Vagina (tissue), 2 donors: ENCODE measurements at regions not wholly inside any gene's neighbourhood (a gene's known extent, or its start where the extent isn't known, plus 50 kb on each side); places are given as distances from the start of the nearest gene placed in this dataset.
A peak's percentile ranks its signal among the peaks of the same experiment; 100 is the strongest.

Experiments used
- DNase-seq, 2 donors: peaks; one replicate each; pipeline ENCODE4 v3.0.0-alpha.2; 2017; ENCODE audit errors: extremely low spot score in 2 of 2
- H3K27ac ChIP-seq: fragments of 200-600 bp; sonication (generic); one replicate; pipeline ENCODE4 v1.5.1; 2019
- H3K27me3 ChIP-seq: fragments of 200-600 bp; sonication (generic); one replicate; pipeline ENCODE4 v1.5.1; 2019
- H3K36me3 ChIP-seq, 2 donors: fragments of 200-600 bp; sonication (generic); one replicate each; pipeline ENCODE4 v1.5.1; 2017 to 2019
- H3K4me1 ChIP-seq: fragments of 200-600 bp; sonication (generic); one replicate; pipeline ENCODE4 v1.5.1; 2019
- H3K4me3 ChIP-seq, 2 donors: fragments of 200-600 bp; sonication (generic); 1 replicate in 1 of 2; 2 replicates in 1 of 2; pipeline ENCODE4 v1.5.1; 2016 to 2019
- H3K9me3 ChIP-seq: fragments of 200-600 bp; sonication (generic); one replicate; pipeline ENCODE4 v1.5.1; 2019
- POLR2A ChIP-seq, 2 donors: fragments of 450-650 bp; IDR thresholded peaks; one replicate each; pipeline ENCODE4 v1.6.1; 2017; ENCODE audit warnings: antibody characterized with exemption in 2 of 2, mild to moderate bottlenecking in 2 of 2, moderate library complexity in 2 of 2
- POLR2AphosphoS5 ChIP-seq, 2 donors: sonication (generic); formaldehyde crosslinking; IDR thresholded peaks; one replicate each; pipeline ENCODE4 v1.9.0; 2017; ENCODE audit warnings: antibody characterized with exemption in 2 of 2, mild to moderate bottlenecking in 2 of 2, low read depth in 1 of 2; ENCODE audit not compliant: insufficient read depth in 1 of 2
- intact Hi-C: fragments of 100-400 bp; cut with DNase I; formaldehyde crosslinking; loops from one replicate; pipeline ENCODE4 v1.15.1; 2023
- TF ChIP-seq, protein P1 (sequence below), 3 experiments: fragments of 450-650 bp in 2 of 3; fragments of 200-600 bp in 1 of 3; sonication (generic) in 1 of 3; IDR thresholded peaks; one replicate each; pipeline ENCODE4 v1.5.1; 2017 to 2019; ENCODE audit warnings: antibody characterized with exemption in 3 of 3, mild to moderate bottlenecking in 2 of 3, moderate library complexity in 2 of 3

GRCh38 chr10:4373612-4374011, 452.4 kb upstream of the AKR1E2 start:
- intact Hi-C loops: no loop called here
- no peak for DNase-seq
- TF ChIP-seq POLR2A (IDR thresholded peaks at IDR 0.05) (no peak), POLR2AphosphoS5 (IDR thresholded peaks at IDR 0.05; ENCODE audit: insufficient read depth in 1 of 2, low read depth in 1 of 2) (no peak)
- TF ChIP-seq, protein P1, sequence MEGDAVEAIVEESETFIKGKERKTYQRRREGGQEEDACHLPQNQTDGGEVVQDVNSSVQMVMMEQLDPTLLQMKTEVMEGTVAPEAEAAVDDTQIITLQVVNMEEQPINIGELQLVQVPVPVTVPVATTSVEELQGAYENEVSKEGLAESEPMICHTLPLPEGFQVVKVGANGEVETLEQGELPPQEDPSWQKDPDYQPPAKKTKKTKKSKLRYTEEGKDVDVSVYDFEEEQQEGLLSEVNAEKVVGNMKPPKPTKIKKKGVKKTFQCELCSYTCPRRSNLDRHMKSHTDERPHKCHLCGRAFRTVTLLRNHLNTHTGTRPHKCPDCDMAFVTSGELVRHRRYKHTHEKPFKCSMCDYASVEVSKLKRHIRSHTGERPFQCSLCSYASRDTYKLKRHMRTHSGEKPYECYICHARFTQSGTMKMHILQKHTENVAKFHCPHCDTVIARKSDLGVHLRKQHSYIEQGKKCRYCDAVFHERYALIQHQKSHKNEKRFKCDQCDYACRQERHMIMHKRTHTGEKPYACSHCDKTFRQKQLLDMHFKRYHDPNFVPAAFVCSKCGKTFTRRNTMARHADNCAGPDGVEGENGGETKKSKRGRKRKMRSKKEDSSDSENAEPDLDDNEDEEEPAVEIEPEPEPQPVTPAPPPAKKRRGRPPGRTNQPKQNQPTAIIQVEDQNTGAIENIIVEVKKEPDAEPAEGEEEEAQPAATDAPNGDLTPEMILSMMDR (IDR thresholded peaks at IDR 0.05): no peak
- H3K4me1 ChIP-seq: peaks cover 17% of the 10 kb centered on the region
- H3K36me3 ChIP-seq: no peaks in the 10 kb centered on the region
- no peaks in the 10 kb centered on the region for H3K9me3 ChIP-seq
- no peak overlapping the region for H3K4me3 ChIP-seq
- no peaks in the 10 kb centered on the region for H3K27me3 ChIP-seq
- H3K27ac ChIP-seq: no peak overlapping the region

DNA sequence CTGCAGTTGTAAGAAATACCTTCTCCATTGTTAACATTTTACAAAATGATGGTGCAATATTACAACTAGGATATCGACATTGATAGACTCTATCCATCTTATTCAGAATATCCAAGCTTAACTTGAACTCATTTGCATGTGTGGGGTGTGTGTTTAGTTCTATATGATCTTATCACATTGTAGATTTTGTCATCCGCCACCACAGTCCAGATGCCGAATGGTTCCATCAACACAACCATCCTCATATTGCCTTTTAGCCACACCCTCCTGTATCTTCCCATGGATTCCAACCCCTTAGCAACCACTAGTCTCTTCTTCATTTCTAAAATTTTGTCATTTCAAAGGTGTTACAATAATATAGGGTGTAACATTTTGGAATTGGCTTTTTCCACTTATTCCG, 452.9 kb upstream of the AKR1E2 start:
- intact Hi-C loops: no loop called here
- Histone ChIP-seq H3K4me3 (no peak overlapping the region), H3K4me1 (peaks cover 17% of the 10 kb centered on the region), H3K36me3 (no peaks in the 10 kb centered on the region), H3K27ac (no peak overlapping the region), H3K9me3 (no peaks in the 10 kb centered on the region), H3K27me3 (no peaks in the 10 kb centered on the region)
- DNase-seq: no peak
- TF ChIP-seq, protein P1 (IDR thresholded peaks at IDR 0.05): no peak
- TF ChIP-seq POLR2A (IDR thresholded peaks at IDR 0.05): no peak
- TF ChIP-seq POLR2AphosphoS5 (IDR thresholded peaks at IDR 0.05; ENCODE audit: insufficient read depth in 1 of 2, low read depth in 1 of 2): no peak

DNA sequence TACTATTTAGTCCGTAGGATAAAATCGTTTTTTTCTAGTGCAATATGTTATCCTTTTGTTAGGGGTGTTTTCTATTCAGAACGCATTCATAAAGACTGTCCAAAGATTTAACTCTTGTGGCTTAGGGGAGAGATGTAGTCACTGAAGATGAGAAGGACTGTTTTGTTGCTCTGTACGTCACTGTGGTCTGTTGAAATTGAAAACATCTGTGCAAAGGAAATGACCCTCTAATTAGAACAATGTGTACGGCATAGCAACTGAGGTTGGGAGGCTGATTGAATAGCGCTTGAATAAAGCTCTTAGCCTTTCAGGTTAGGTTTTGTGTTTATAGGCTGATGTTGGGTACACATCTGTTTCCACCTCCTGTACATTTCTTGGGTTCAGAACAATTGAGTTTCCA, 453.4 kb upstream of the AKR1E2 start:
- peaks cover 17% of the 10 kb centered on the region for H3K4me1 ChIP-seq
- H3K27me3 ChIP-seq: no peaks in the 10 kb centered on the region
- intact Hi-C loops: no loop called here
- no peak for DNase-seq
- no peaks in the 10 kb centered on the region for H3K36me3 ChIP-seq
- no peak for TF ChIP-seq POLR2A (IDR thresholded peaks at IDR 0.05)
- TF ChIP-seq, protein P1 (IDR thresholded peaks at IDR 0.05): no peak
- TF ChIP-seq POLR2AphosphoS5 (IDR thresholded peaks at IDR 0.05; ENCODE audit: insufficient read depth in 1 of 2, low read depth in 1 of 2): peak; percentile 51 to 80
- H3K9me3 ChIP-seq: no peaks in the 10 kb centered on the region
- no peak overlapping the region for H3K4me3 ChIP-seq
- no peak overlapping the region for H3K27ac ChIP-seq

DNA sequence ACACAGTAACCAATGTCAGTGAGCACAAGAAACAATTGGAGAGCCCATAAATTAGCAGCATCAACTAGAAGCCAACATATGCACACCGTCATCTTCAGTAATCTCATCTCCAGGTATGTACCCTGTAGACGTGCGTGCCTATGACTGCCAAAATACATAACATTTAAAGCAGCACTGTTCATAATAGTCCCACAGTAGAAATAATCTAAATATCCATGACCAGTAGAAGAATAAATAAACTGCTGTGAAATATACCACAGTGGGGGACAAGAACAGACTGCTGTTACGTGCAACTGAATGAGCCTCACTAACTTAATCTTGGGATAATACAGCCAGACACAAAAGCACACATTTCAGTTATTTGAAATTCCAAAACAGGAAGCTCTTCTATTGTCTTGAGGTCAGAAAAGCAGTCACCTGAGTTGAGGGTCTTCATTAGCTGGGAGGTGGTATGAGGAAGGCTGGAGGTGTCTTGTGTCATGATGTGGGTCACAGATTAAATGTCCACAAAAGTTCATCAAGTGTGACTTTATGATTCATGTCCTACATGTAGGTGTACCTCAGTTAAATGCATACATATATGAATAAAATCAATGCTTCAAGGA, 454.2 kb upstream of the AKR1E2 start:
- DNase-seq: no peak
- peaks cover 17% of the 10 kb centered on the region for H3K4me1 ChIP-seq
- H3K27ac ChIP-seq: no peak overlapping the region
- H3K36me3 ChIP-seq: no peaks in the 10 kb centered on the region
- H3K27me3 ChIP-seq: no peaks in the 10 kb centered on the region
- TF ChIP-seq, protein P1 (IDR thresholded peaks at IDR 0.05): no peak
- TF ChIP-seq POLR2A (IDR thresholded peaks at IDR 0.05): no peak
- no peak for TF ChIP-seq POLR2AphosphoS5 (IDR thresholded peaks at IDR 0.05; ENCODE audit: insufficient read depth in 1 of 2, low read depth in 1 of 2)
- no peak overlapping the region for H3K4me3 ChIP-seq
- intact Hi-C loops: no loop called here
- H3K9me3 ChIP-seq: no peaks in the 10 kb centered on the region

- H3K9me3 ChIP-seq: no peaks in the 10 kb centered on the region
- no peak overlapping the region for H3K4me3 ChIP-seq
- H3K4me1 ChIP-seq: peaks cover 17% of the 10 kb centered on the region
- no peak for DNase-seq
- no peaks in the 10 kb centered on the region for H3K27me3 ChIP-seq
- intact Hi-C loops: no loop called here
- TF ChIP-seq POLR2A (IDR thresholded peaks at IDR 0.05) (no peak), POLR2AphosphoS5 (IDR thresholded peaks at IDR 0.05; ENCODE audit: insufficient read depth in 1 of 2, low read depth in 1 of 2) (no peak)
- TF ChIP-seq, protein P1 (IDR thresholded peaks at IDR 0.05): no peak
- no peaks in the 10 kb centered on the region for H3K36me3 ChIP-seq
- H3K27ac ChIP-seq: no peak overlapping the region
These were observed 455.6 kb upstream of the AKR1E2 start for GRCh38 chr10:4370376-4370775.
